ENCODE measurements at regions not wholly inside any gene's neighbourhood (a gene's known extent, or its start where the extent isn't known, plus 50 kb on each side); places are given as distances from the start of the nearest gene placed in this dataset.

- H3K27me3 Mint-ChIP-seq (ENCODE audit: low read depth): no peaks in the 10 kb centered on the region
- no peaks in the 10 kb centered on the region for H3K36me3 Mint-ChIP-seq (ENCODE audit: low read depth)
- no peak for DNase-seq
- no peak overlapping the region for H3K4me3 Mint-ChIP-seq
- H3K9me3 Mint-ChIP-seq: no peaks in the 10 kb centered on the region
- intact Hi-C loops (cut with micrococcal nuclease): no loop called here
- no peak overlapping the region for H3K27ac Mint-ChIP-seq
- peaks cover 5% of the 10 kb centered on the region for H3K4me1 Mint-ChIP-seq (ENCODE audit: low read depth)
- CTCF ChIA-PET: no interaction called here
Observed at GRCh38 chr7:121490309-121490708, 94.2 kb upstream of the FAM3C start.

GRCh38 chr7:121489440-121489839 lies 93.3 kb upstream of the FAM3C start:
- CTCF ChIA-PET: no interaction called here
- Mint-ChIP-seq H3K9me3 (no peaks in the 10 kb centered on the region), H3K27me3 (ENCODE audit: low read depth) (no peaks in the 10 kb centered on the region), H3K4me1 (ENCODE audit: low read depth) (peaks cover 5% of the 10 kb centered on the region), H3K4me3 (no peak overlapping the region), H3K27ac (no peak overlapping the region), H3K36me3 (ENCODE audit: low read depth) (no peaks in the 10 kb centered on the region)
- intact Hi-C loops (cut with micrococcal nuclease): no loop called here
- DNase-seq: no peak

GRCh38 chr7:121488111-121488650 lies 92.1 kb upstream of the FAM3C start:
- H3K9me3 Mint-ChIP-seq: no peaks in the 10 kb centered on the region

GRCh38 chr7:121486590-121486989 lies 90.5 kb upstream of the FAM3C start:
- no peaks in the 10 kb centered on the region for H3K27me3 Mint-ChIP-seq (ENCODE audit: low read depth)
- no peak overlapping the region for H3K27ac Mint-ChIP-seq
- no peak overlapping the region for H3K4me3 Mint-ChIP-seq
- no peaks in the 10 kb centered on the region for H3K9me3 Mint-ChIP-seq
- CTCF ChIA-PET: interaction anchor here (1.0 kb wide), 1 partner anchor 120 kb away, joined by 3 read pairs; no protein-coding TSS in a partner anchor
- peaks cover 8% of the 10 kb centered on the region for H3K4me1 Mint-ChIP-seq (ENCODE audit: low read depth)
- intact Hi-C loops (cut with micrococcal nuclease): no loop called here
- DNase-seq: no peak
- no peaks in the 10 kb centered on the region for H3K36me3 Mint-ChIP-seq (ENCODE audit: low read depth)

More at GRCh38 chr7:121488111-121488650, 92.1 kb upstream of the FAM3C start:
- Mint-ChIP-seq H3K4me3 (no peak overlapping the region), H3K27me3 (ENCODE audit: low read depth) (no peaks in the 10 kb centered on the region), H3K36me3 (ENCODE audit: low read depth) (no peaks in the 10 kb centered on the region), H3K27ac (no peak overlapping the region), H3K4me1 (ENCODE audit: low read depth) (peaks cover 5% of the 10 kb centered on the region)
- CTCF ChIA-PET: no interaction called here
- intact Hi-C loops (cut with micrococcal nuclease): no loop called here
- no peak for DNase-seq

GRCh38 chr7:121485467-121486243 lies 89.5 kb upstream of the FAM3C start:
- no peak overlapping the region for H3K4me3 Mint-ChIP-seq
- intact Hi-C loops (cut with micrococcal nuclease): no loop called here
- H3K27ac Mint-ChIP-seq: no peak overlapping the region
- no peak for DNase-seq
- no peaks in the 10 kb centered on the region for H3K9me3 Mint-ChIP-seq
- CTCF ChIA-PET: no interaction called here
- peaks cover 8% of the 10 kb centered on the region for H3K4me1 Mint-ChIP-seq (ENCODE audit: low read depth)
- H3K36me3 Mint-ChIP-seq (ENCODE audit: low read depth): no peaks in the 10 kb centered on the region
- H3K27me3 Mint-ChIP-seq (ENCODE audit: low read depth): no peaks in the 10 kb centered on the region

- CTCF ChIA-PET: interaction anchor here (0.6 kb wide), 2 partner anchors 16 to 84 kb away, joined by 3 read pairs; no protein-coding TSS in a partner anchor
- peaks cover 6% of the 10 kb centered on the region for H3K4me1 Mint-ChIP-seq (ENCODE audit: low read depth)
- no peak for DNase-seq
- H3K4me3 Mint-ChIP-seq: no peak overlapping the region
- no peaks in the 10 kb centered on the region for H3K36me3 Mint-ChIP-seq (ENCODE audit: low read depth)
- H3K27me3 Mint-ChIP-seq (ENCODE audit: low read depth): no peaks in the 10 kb centered on the region
- H3K27ac Mint-ChIP-seq: no peak overlapping the region
- intact Hi-C loops (cut with micrococcal nuclease): no loop called here
- no peaks in the 10 kb centered on the region for H3K9me3 Mint-ChIP-seq
Observed at GRCh38 chr7:121484089-121484763, 88.1 kb upstream of the FAM3C start.

- H3K36me3 Mint-ChIP-seq (ENCODE audit: low read depth): no peaks in the 10 kb centered on the region
- intact Hi-C loops (cut with micrococcal nuclease): no loop called here
Observed at GRCh38 chr7:121480566-121481335, 84.6 kb upstream of the FAM3C start.

GRCh38 chr7:121480058-121480457 lies 84.0 kb upstream of the FAM3C start:
- DNase-seq: no peak
- Mint-ChIP-seq H3K36me3 (ENCODE audit: low read depth) (no peaks in the 10 kb centered on the region), H3K9me3 (no peaks in the 10 kb centered on the region), H3K27me3 (ENCODE audit: low read depth) (no peaks in the 10 kb centered on the region), H3K27ac (no peak overlapping the region), H3K4me3 (no peak overlapping the region), H3K4me1 (ENCODE audit: low read depth) (peaks cover 3% of the 10 kb centered on the region)
- CTCF ChIA-PET: interaction anchor here (0.6 to 1.5 kb wide), 2 partner anchors 18 to 42 kb away, joined by 3 read pairs; no protein-coding TSS in a partner anchor
- intact Hi-C loops (cut with micrococcal nuclease): no loop called here

More at GRCh38 chr7:121480566-121481335, 84.6 kb upstream of the FAM3C start:
- DNase-seq: no peak
- no peaks in the 10 kb centered on the region for H3K9me3 Mint-ChIP-seq
- H3K27me3 Mint-ChIP-seq (ENCODE audit: low read depth): no peaks in the 10 kb centered on the region
- CTCF ChIA-PET: interaction anchor here (1.5 kb wide), 1 partner anchor 41 kb away, joined by 3 read pairs; no protein-coding TSS in a partner anchor
- H3K4me3 Mint-ChIP-seq: no peak overlapping the region
- H3K4me1 Mint-ChIP-seq (ENCODE audit: low read depth): peaks cover 3% of the 10 kb centered on the region
- H3K27ac Mint-ChIP-seq: no peak overlapping the region

GRCh38 chr7:121479466-121479865 lies 83.4 kb upstream of the FAM3C start:
- CTCF ChIA-PET: interaction anchor here (0.6 to 1.5 kb wide), 2 partner anchors 18 to 42 kb away, joined by 3 read pairs; no protein-coding TSS in a partner anchor
- H3K27ac Mint-ChIP-seq: no peak overlapping the region
- no peaks in the 10 kb centered on the region for H3K9me3 Mint-ChIP-seq
- DNase-seq: no peak
- peaks cover 3% of the 10 kb centered on the region for H3K4me1 Mint-ChIP-seq (ENCODE audit: low read depth)
- H3K27me3 Mint-ChIP-seq (ENCODE audit: low read depth): no peaks in the 10 kb centered on the region
- no peaks in the 10 kb centered on the region for H3K36me3 Mint-ChIP-seq (ENCODE audit: low read depth)
- intact Hi-C loops (cut with micrococcal nuclease): no loop called here
- H3K4me3 Mint-ChIP-seq: no peak overlapping the region

- no peaks in the 10 kb centered on the region for H3K27me3 Mint-ChIP-seq (ENCODE audit: low read depth)
- CTCF ChIA-PET: no interaction called here
- H3K36me3 Mint-ChIP-seq (ENCODE audit: low read depth): no peaks in the 10 kb centered on the region
- H3K9me3 Mint-ChIP-seq: no peaks in the 10 kb centered on the region
- no peak overlapping the region for H3K4me3 Mint-ChIP-seq
- intact Hi-C loops (cut with micrococcal nuclease): no loop called here
- no peaks in the 10 kb centered on the region for H3K4me1 Mint-ChIP-seq (ENCODE audit: low read depth)
- DNase-seq: no peak
- no peak overlapping the region for H3K27ac Mint-ChIP-seq
Observed at GRCh38 chr7:121475806-121476205, 79.7 kb upstream of the FAM3C start.

- H3K4me3 Mint-ChIP-seq: no peak overlapping the region
- no peak for DNase-seq
- H3K36me3 Mint-ChIP-seq (ENCODE audit: low read depth): no peaks in the 10 kb centered on the region
- H3K27ac Mint-ChIP-seq: no peak overlapping the region
- CTCF ChIA-PET: no interaction called here
- H3K9me3 Mint-ChIP-seq: no peaks in the 10 kb centered on the region
- H3K4me1 Mint-ChIP-seq (ENCODE audit: low read depth): no peaks in the 10 kb centered on the region
- intact Hi-C loops (cut with micrococcal nuclease): no loop called here
- no peaks in the 10 kb centered on the region for H3K27me3 Mint-ChIP-seq (ENCODE audit: low read depth)
Observed at GRCh38 chr7:121474301-121474673, 78.2 kb upstream of the FAM3C start.

GRCh38 chr7:121473645-121474300 lies 77.7 kb upstream of the FAM3C start:
- CTCF ChIA-PET: interaction anchor here (0.6 to 1.1 kb wide), 3 partner anchors 9 to 14 kb away, joined by 3 read pairs; no protein-coding TSS in a partner anchor
- Mint-ChIP-seq H3K27ac (no peak overlapping the region), H3K36me3 (ENCODE audit: low read depth) (no peaks in the 10 kb centered on the region), H3K27me3 (ENCODE audit: low read depth) (no peaks in the 10 kb centered on the region), H3K9me3 (no peaks in the 10 kb centered on the region), H3K4me1 (ENCODE audit: low read depth) (no peaks in the 10 kb centered on the region), H3K4me3 (no peak overlapping the region)
- DNase-seq: no peak
- intact Hi-C loops (cut with micrococcal nuclease): no loop called here

All from activated naive CD4-positive, alpha-beta T cell treated with anti-CD3 and anti-CD28 coated beads for 36 hours (primary cell).